K562 (cell line): ENCODE measurements at regions not wholly inside any gene's neighbourhood (a gene's known extent, or its start where the extent isn't known, plus 50 kb on each side); places are given as distances from the start of the nearest gene placed in this dataset.

Experiments
- ATF3 ChIP-seq, 2 experiments: fragments of 450-650 bp in 1 of 2; sonication (generic) in 1 of 2; formaldehyde crosslinking in 1 of 2; IDR thresholded peaks in 1 of 2; conservative IDR thresholded peaks in 1 of 2; 2 replicates each; pipeline versions ENCODE4 v1.6.1 to v1.8.1; 2016 to 2023; ENCODE audit warnings: mild to moderate bottlenecking in 2 of 2, moderate library complexity in 2 of 2, inconsistent platforms in 1 of 2, missing genetic modification reagents in 1 of 2
- CEBPZ ChIP-seq: fragments of 150-350 bp; IDR thresholded peaks from 2 replicates; pipeline ENCODE4 v1.6.1; 2014; ENCODE audit warnings: low read depth, mild to moderate bottlenecking, low read length, borderline replicate concordance
- EGR1 ChIP-seq: fragments of 450-650 bp; conservative IDR thresholded peaks from 2 replicates; pipeline ENCODE4 v1.6.1; 2017; ENCODE audit warnings: mild to moderate bottlenecking
- FOXJ2 ChIP-seq: fragments of 200-800 bp; sonication (Bioruptor generic); IDR thresholded peaks from 2 replicates; pipeline ENCODE4 v1.6.1; 2016; ENCODE audit warnings: missing genetic modification characterization, missing compliant biosample characterization
- KDM5B ChIP-seq: fragments of 200-600 bp; sonication (generic); IDR thresholded peaks from 2 replicates; pipeline ENCODE4 v1.6.1; 2012; ENCODE audit warnings: low read depth, mild to moderate bottlenecking, moderate library complexity, low read length, control low read depth, inconsistent platforms; ENCODE audit not compliant: insufficient replicate concordance
- MCM7 ChIP-seq, 2 experiments: fragments of 450-650 bp; IDR thresholded peaks; 2 replicates each; pipeline ENCODE4 v1.6.1; 2016 to 2018
- MXD1 ChIP-seq: fragments of 250-450 bp; sonication (Bioruptor Pico); IDR thresholded peaks from 2 replicates; pipeline ENCODE4 v1.8.0; 2021; ENCODE audit warnings: borderline replicate concordance, mild to moderate bottlenecking, moderate library complexity; ENCODE audit not compliant: poor library complexity, severe bottlenecking
- RBM17 ChIP-seq: fragments of 200-400 bp; formaldehyde crosslinking; IDR thresholded peaks from 2 replicates; pipeline ENCODE4 v1.6.1; 2017; ENCODE audit warnings: low read depth, mild to moderate bottlenecking, low read length, borderline replicate concordance
- TBL1XR1 ChIP-seq, 2 experiments: IDR thresholded peaks; 2 replicates each; pipeline ENCODE4 v1.6.1; 2012; ENCODE audit warnings: improper control_type of control experiment in 2 of 2, low read length in 2 of 2, mild to moderate bottlenecking in 1 of 2
- TEAD4 ChIP-seq, 2 experiments: sonication (generic) in 1 of 2; formaldehyde crosslinking in 1 of 2; IDR thresholded peaks; 2 replicates each; pipeline versions ENCODE4 v1.6.1 to v1.8.0; 2012 to 2022; ENCODE audit warnings: borderline replicate concordance in 1 of 2, inconsistent platforms in 1 of 2, low read length in 1 of 2, mild to moderate bottlenecking in 1 of 2, missing genetic modification reagents in 1 of 2
- TFAM ChIP-seq: fragments of 250-450 bp; sonication (Bioruptor Pico); conservative IDR thresholded peaks from 2 replicates; pipeline ENCODE4 v1.5.0; 2021; ENCODE audit warnings: mild to moderate bottlenecking, moderate library complexity
- ZBTB40 ChIP-seq, 2 experiments: fragments of 450-650 bp in 1 of 2; sonication (generic) in 1 of 2; formaldehyde crosslinking in 1 of 2; IDR thresholded peaks; 2 replicates each; pipeline versions ENCODE4 v1.7.1 to v1.9.0; 2016 to 2022; ENCODE audit warnings: inconsistent platforms in 1 of 2, mild to moderate bottlenecking in 1 of 2, missing genetic modification reagents in 1 of 2
- ZNF224 ChIP-seq: sonication (generic); formaldehyde crosslinking; IDR thresholded peaks from 2 replicates; pipeline ENCODE4 v1.8.0; 2022; ENCODE audit warnings: mild to moderate bottlenecking, missing genetic modification reagents

GRCh38 chr12:32031109-32031508, 71.9 kb downstream of the RESF1 start (continued):
- TF ChIP-seq TEAD4 (IDR thresholded peaks at IDR 0.05; ENCODE audit: low read length) (peak; percentile 98), TEAD4 (CRISPR knock-in tag; IDR thresholded peaks at IDR 0.05; ENCODE audit: borderline replicate concordance) (no peak), TFAM (CRISPR knock-in tag) (no peak), ZNF224 (CRISPR knock-in tag) (no peak), CEBPZ (no peak), KDM5B (peak; percentile 40), MCM7 (IDR thresholded peaks at IDR 0.05) (no peak), TBL1XR1 (IDR thresholded peaks at IDR 0.05; ENCODE audit: low read length in 2 of 2) (peak; percentile 91 to 97), RBM17 (no peak), ATF3 (IDR thresholded peaks at IDR 0.05) (peak; percentile 65; the same call in 1 of the 2 replicates), ATF3 (CRISPR knock-in tag; conservative IDR thresholded peaks at IDR 0.05) (no peak), EGR1 (0 out of 2 replicates have a peak, but pooled peaks have one; percentile 10), MXD1 (CRISPR knock-in tag) (no peak), FOXJ2 (tag) (no peak), ZBTB40 (IDR thresholded peaks at IDR 0.05) (no peak), ZBTB40 (CRISPR knock-in tag; IDR thresholded peaks at IDR 0.05) (no peak)
